SIG-M5 treated with dmso at 0.1 percent for 504 hours (cell line): ENCODE measurements at regions not wholly inside any gene's neighbourhood (a gene's known extent, or its start where the extent isn't known, plus 50 kb on each side); places are given as distances from the start of the nearest gene placed in this dataset.

Source experiments
- DNase-seq: peaks from one replicate; lab custom pipeline; 2025; ENCODE audit not compliant: unreplicated experiment; lab: John Stamatoyannopoulos, UW

DNA sequence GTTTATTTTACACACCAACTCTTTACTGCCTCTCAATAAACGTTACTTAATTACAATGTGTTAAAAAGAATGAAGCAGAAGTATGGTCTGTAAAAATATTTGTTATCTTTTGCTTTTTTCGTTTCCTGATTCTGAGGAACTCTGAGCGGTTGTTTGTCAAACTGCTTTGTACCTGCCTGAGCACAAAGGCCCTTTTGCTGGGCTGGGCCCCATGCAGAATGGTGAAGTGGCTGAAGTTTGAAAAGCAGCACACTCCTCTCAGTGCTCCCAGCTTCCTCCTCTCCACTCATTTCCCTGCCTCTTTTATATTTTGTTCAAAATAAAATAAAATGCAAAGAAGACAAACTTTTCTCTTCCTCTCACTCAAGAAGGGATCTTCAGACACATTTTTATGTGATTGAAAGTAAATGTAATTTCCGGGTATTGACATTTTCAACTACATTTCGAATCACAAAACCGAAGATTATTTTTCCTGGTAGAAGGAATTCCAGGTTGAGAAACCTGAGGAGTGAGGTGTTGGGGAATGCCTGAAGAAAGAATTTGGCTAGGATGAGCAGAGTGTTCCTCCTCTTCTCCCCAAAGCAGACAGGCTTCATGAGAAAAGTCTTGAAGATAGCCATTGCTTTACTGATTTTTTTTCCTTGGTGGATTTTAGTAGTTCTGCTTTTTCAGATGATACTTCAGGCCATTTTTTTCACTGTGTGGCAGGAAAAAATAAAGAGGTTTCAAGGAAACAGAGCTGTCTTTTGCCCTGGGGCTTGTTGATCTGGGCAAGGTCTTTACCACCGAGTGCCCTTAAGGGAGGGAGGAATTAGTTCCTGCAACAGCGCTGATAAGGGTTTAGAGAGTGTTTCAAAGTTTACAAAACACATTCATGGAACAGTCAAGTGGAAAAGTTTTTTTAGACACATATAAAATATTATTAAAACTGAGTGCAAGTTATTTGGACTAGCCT, 229.8 kb downstream of the NFKBIZ start:
- no peak for DNase-seq

- no peak for DNase-seq
Measured at GRCh38 chr3:102079809-102080197, 230.5 kb downstream of the NFKBIZ start.

GRCh38 chr3:102081572-102082289, 232.4 kb downstream of the NFKBIZ start:
- DNase-seq: no peak

DNA sequence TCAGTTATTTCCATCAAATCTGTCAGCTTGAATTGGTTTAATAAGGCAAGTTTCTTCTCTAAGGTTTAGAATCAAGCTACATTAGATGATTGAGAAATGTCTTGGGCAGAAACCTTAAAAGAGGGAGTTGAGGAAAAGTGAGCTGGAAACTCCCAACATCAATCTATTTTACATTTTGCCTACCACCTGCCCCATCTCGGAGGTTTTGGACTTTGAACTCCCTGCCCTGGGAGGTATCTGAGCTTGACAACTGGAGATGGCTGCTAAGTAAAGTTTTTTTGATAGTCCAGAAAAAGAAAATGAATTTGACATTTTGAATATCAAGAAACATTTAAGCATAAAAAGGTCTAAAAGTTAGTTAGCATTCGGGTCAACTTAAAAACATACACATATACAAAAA, 234.2 kb downstream of the NFKBIZ start:
- no peak for DNase-seq

DNA sequence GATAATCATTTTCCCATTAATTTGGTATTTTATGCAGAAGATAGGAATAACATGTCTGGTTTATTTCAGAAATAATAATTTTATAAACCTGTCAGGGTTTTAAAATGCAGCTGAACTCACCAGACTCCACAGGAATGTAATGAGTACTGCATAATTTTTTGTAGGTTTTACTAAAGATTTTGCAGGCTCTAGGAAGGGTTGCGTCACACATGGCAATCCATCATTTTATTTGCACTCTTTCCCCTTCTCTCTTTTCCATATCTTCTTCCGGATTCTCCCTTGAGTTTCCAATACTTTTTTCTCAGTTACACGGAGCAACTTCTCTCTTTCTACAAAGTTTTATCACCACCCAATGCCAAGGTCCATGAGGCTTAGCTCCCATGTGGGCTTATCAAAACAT, 234.7 kb downstream of the NFKBIZ start:
- DNase-seq: no peak

GRCh38 chr3:102084704-102085103, 235.4 kb downstream of the NFKBIZ start:
- DNase-seq: no peak

GRCh38 chr3:102085431-102086176, 236.3 kb downstream of the NFKBIZ start:
- DNase-seq: no peak

GRCh38 chr3:102087236-102087635, 237.9 kb downstream of the NFKBIZ start:
- DNase-seq: no peak

- no peak for DNase-seq
Measured at GRCh38 chr3:102089239-102089638, 239.9 kb downstream of the NFKBIZ start.

DNA sequence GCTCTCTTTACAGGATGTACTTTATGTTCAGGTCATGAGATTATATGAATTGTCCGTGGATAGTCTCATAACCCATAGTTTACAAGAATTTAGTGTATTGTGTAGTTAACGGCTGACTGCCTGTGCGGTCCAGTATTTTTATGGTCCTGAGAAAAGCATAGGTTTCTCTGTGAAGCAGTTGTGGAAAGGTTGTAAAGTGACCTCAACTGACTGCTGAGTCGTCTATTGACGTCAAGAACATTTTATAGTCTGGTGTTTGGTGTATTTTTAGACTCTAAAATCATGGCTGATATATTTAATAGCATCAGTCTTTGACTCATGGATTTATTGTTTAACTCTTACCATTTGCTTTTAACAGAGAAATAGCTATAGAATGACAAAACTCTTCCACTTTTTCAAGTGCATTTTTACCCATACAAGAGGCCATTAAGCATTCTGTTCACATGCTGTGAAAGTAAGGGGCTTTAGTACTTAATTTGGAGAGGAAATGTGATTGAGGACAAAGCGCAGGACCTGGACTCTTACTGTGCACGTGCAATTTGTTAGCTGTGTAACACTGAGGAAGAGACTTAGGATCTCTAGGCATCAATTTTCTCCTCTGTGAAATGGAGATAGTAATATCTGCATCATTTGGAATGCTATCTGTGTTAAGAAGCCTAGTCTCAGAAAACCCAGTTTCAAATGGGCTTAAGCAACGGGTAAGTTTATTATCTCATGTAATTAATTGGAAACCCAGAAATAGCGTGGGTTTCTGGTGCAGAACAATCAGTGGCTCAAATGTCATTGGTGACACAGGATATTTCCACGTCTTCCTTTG, 240.8 kb downstream of the NFKBIZ start:
- DNase-seq: no peak

GRCh38 chr3:102090721-102091045, 241.4 kb downstream of the NFKBIZ start:
- DNase-seq: no peak

DNA sequence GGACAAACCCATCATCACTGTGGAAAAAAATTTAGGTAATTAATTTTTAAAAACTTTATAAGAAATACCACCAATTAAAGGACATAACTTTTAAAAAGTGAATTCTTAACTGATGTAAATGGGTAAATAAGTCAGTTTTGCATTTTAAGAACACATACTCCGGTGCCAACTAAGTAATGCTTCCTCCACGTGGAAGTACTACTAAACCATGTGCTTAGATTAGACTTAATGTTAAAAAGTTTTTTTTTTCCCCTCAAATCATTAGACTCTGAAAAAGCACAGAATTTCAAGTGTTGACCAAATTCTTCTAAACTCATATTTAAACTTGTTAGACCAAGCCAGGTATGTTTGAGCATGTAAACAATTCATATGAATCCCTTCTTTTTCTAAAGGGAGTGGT, 242.0 kb downstream of the NFKBIZ start:
- DNase-seq: no peak

DNA sequence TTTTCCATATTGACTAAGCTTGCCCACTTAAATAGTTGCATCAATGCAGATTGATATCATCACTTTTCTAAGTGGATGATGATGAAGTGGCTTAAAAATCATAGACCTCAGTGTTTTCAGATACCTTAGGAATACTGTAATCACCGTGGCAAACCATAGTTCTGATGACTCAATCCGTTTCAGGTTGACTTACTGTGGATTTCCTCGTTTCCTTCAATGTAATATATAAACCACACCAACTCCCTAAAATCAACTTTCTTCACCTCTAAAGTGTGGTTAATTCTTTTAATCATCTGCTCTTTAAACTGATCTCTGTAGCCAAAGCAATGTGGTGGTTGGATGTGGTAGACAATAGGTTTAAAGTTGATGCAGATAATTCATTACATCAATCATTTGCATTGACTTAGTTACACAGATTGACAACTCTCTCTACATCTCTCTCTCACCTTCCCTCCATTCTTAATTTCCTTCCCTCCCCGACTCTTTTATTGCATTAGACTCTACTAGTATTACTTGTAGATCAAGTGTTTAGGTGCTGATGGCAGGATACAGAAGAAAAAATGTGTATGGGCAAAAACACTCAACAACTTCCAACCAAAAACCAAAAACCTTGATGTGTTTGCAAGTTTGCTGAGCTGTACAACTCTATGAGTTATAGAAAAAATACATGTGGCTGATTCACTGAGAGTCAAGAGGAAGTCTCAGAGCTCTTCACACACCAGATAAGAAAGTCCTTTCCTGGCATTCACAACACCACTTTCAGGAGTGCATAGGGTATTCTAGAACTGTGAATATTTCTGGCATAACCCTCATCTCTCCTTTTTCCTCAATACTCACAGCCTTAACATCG, 243.5 kb downstream of the NFKBIZ start:
- DNase-seq: no peak

GRCh38 chr3:102094506-102094905, 245.2 kb downstream of the NFKBIZ start:
- DNase-seq: no peak

DNA sequence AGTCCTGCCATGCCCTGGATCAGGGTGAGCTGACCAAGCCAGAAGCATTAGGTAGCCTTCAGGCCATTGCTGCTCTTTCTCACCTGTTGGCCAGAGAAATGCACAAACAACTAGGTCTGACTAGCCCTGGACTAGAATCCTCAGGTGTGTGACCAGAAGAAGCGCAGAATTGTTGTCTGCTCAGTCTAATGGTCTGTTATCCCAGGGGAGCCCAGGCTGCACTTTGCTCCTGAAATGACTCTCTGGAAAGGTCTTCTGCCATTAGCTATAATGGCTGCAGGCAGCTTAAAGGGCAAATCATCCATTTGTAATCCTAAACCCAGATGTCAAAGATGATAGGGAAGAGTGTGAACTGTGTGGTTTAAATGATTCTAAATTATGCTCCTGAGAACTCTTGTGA, 246.1 kb downstream of the NFKBIZ start:
- no peak for DNase-seq

GRCh38 chr3:102096066-102096465, 246.8 kb downstream of the NFKBIZ start:
- no peak for DNase-seq

GRCh38 chr3:102098130-102098885, 249.0 kb downstream of the NFKBIZ start:
- DNase-seq: no peak

- no peak for DNase-seq
Measured at GRCh38 chr3:102099913-102100312, 250.6 kb downstream of the NFKBIZ start.

DNA sequence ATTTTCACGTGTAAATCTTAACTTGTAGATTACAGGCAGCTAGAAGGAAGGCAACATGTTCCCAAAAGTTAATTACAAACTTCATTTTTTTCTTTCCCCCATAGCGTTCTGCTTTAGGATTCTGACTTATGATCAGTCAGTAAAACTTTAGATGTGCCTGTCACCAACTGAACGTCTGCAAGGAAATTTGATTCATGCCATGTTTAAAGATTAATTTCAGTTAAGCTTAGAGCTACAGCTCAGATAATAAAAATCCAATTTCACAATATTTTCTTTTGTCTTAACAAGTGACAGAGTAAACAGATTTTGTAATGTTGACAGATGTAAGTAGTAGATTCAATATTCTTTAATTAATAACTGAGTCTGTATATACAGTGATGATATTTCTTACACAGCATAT, 253.1 kb downstream of the NFKBIZ start:
- DNase-seq: no peak
